ENCODE measurements at regions not wholly inside any gene's neighbourhood (a gene's known extent, or its start where the extent isn't known, plus 50 kb on each side); places are given as distances from the start of the nearest gene placed in this dataset.

GRCh38 chr7:125668321-125668993 is 738.8 kb upstream of the POT1 start:
- no peak overlapping the region for H3K27ac ChIP-seq
- no peaks in the 10 kb centered on the region for H3K9me3 ChIP-seq
- H3K27me3 ChIP-seq, result no peaks in the 10 kb centered on the region
- H3K4me1 ChIP-seq, result no peaks in the 10 kb centered on the region
- no peak overlapping the region for H3K4me3 ChIP-seq
- no peaks in the 10 kb centered on the region for H3K36me3 ChIP-seq
- TF ChIP-seq CTCF (IDR thresholded peaks at IDR 0.05) (no peak), POLR2A (IDR thresholded peaks at IDR 0.05) (no peak)
- DNase-seq, result no peak

GRCh38 chr7:125664625-125665024 is 735.0 kb upstream of the POT1 start:
- H3K4me3 ChIP-seq, result no peak overlapping the region
- no peaks in the 10 kb centered on the region for H3K36me3 ChIP-seq
- H3K27ac ChIP-seq, result no peak overlapping the region
- no peaks in the 10 kb centered on the region for H3K4me1 ChIP-seq
- no peaks in the 10 kb centered on the region for H3K27me3 ChIP-seq
- no peak for DNase-seq
- H3K9me3 ChIP-seq, result no peaks in the 10 kb centered on the region
- TF ChIP-seq POLR2A (IDR thresholded peaks at IDR 0.05) (no peak), CTCF (IDR thresholded peaks at IDR 0.05) (no peak)

GRCh38 chr7:125663961-125664360 is 734.3 kb upstream of the POT1 start:
- H3K27me3 ChIP-seq, result no peaks in the 10 kb centered on the region

GRCh38 chr7:125661677-125662076 is 732.1 kb upstream of the POT1 start:
- Histone ChIP-seq H3K36me3 (no peaks in the 10 kb centered on the region), H3K27ac (no peak overlapping the region), H3K4me3 (no peak overlapping the region), H3K9me3 (no peaks in the 10 kb centered on the region), H3K4me1 (no peaks in the 10 kb centered on the region), H3K27me3 (no peaks in the 10 kb centered on the region)
- TF ChIP-seq POLR2A (IDR thresholded peaks at IDR 0.05) (no peak), CTCF (IDR thresholded peaks at IDR 0.05) (no peak)
- no peak for DNase-seq

More at GRCh38 chr7:125663961-125664360, 734.3 kb upstream of the POT1 start:
- Histone ChIP-seq H3K9me3 (no peaks in the 10 kb centered on the region), H3K36me3 (no peaks in the 10 kb centered on the region), H3K27ac (no peak overlapping the region), H3K4me1 (no peaks in the 10 kb centered on the region), H3K4me3 (no peak overlapping the region)
- TF ChIP-seq POLR2A (IDR thresholded peaks at IDR 0.05) (no peak), CTCF (IDR thresholded peaks at IDR 0.05) (no peak)
- no peak for DNase-seq

- Histone ChIP-seq H3K27ac (no peak overlapping the region), H3K9me3 (no peaks in the 10 kb centered on the region), H3K36me3 (no peaks in the 10 kb centered on the region), H3K27me3 (no peaks in the 10 kb centered on the region), H3K4me1 (no peaks in the 10 kb centered on the region), H3K4me3 (no peak overlapping the region)
- DNase-seq, result no peak
- no peak for TF ChIP-seq CTCF (IDR thresholded peaks at IDR 0.05)
Measured at GRCh38 chr7:125661006-125661405, 731.4 kb upstream of the POT1 start.

GRCh38 chr7:125654076-125654475 is 724.5 kb upstream of the POT1 start:
- no peaks in the 10 kb centered on the region for H3K4me1 ChIP-seq
- H3K36me3 ChIP-seq, result no peaks in the 10 kb centered on the region
- H3K27ac ChIP-seq, result no peak overlapping the region
- no peak overlapping the region for H3K4me3 ChIP-seq
- H3K9me3 ChIP-seq, result no peaks in the 10 kb centered on the region
- H3K27me3 ChIP-seq, result no peaks in the 10 kb centered on the region
- no peak for TF ChIP-seq POLR2A (IDR thresholded peaks at IDR 0.05)
- no peak for TF ChIP-seq CTCF (IDR thresholded peaks at IDR 0.05)
- DNase-seq, result no peak
